Suprapubic skin (tissue), 4 donors: ENCODE measurements at regions not wholly inside any gene's neighbourhood (a gene's known extent, or its start where the extent isn't known, plus 50 kb on each side); places are given as distances from the start of the nearest gene placed in this dataset.

ENCODE experiments used
- DNase-seq, 2 donors: peaks; one replicate each; pipeline ENCODE4 v3.0.0-alpha.2; 2019; ENCODE audit warnings: low spot score in 2 of 2
- H3K27ac ChIP-seq: fragments of 200-600 bp; sonication (generic); one replicate; pipeline ENCODE4 v1.5.1; 2019
- H3K27me3 ChIP-seq: fragments of 200-600 bp; sonication (generic); one replicate; pipeline ENCODE4 v1.5.1; 2019
- H3K36me3 ChIP-seq: fragments of 200-600 bp; sonication (generic); one replicate; pipeline ENCODE4 v1.5.1; 2019
- H3K4me1 ChIP-seq: fragments of 200-600 bp; sonication (generic); one replicate; pipeline ENCODE4 v1.5.1; 2019
- H3K4me3 ChIP-seq: fragments of 200-600 bp; sonication (generic); one replicate; pipeline ENCODE4 v1.5.1; 2019; ENCODE audit warnings: mild to moderate bottlenecking
- H3K9me3 ChIP-seq: fragments of 200-600 bp; sonication (generic); one replicate; pipeline ENCODE4 v1.5.1; 2019
- EP300 ChIP-seq: sonication (generic); formaldehyde crosslinking; IDR thresholded peaks from one replicate; pipeline ENCODE4 v1.6.1; 2017; ENCODE audit warnings: antibody characterized with exemption
- POLR2A ChIP-seq, 2 donors: fragments of 450-650 bp; IDR thresholded peaks; one replicate each; pipeline ENCODE4 v1.6.1; 2017; ENCODE audit warnings: antibody characterized with exemption in 2 of 2, mild to moderate bottlenecking in 2 of 2, moderate library complexity in 2 of 2
- POLR2AphosphoS5 ChIP-seq, 3 donors: sonication (generic); formaldehyde crosslinking; IDR thresholded peaks; one replicate each; pipeline ENCODE4 v1.6.1; 2017; ENCODE audit warnings: antibody characterized with exemption in 3 of 3
- WGBS: methylation state at CpG from one replicate; pipeline ENCODE4 v1.1.5; 2018; 5-methylcytosine and 5-hydroxymethylcytosine counted together
- TF ChIP-seq, protein P1 (sequence below), 2 donors: fragments of 200-600 bp in 1 of 2; fragments of 450-650 bp in 1 of 2; sonication (generic) in 1 of 2; IDR thresholded peaks; one replicate each; pipeline ENCODE4 v1.5.1; 2016 to 2019; ENCODE audit warnings: antibody characterized with exemption in 2 of 2, mild to moderate bottlenecking in 1 of 2, moderate library complexity in 1 of 2

- Histone ChIP-seq H3K36me3 (no peaks in the 10 kb centered on the region), H3K4me3 (no peak overlapping the region), H3K4me1 (no peaks in the 10 kb centered on the region), H3K27me3 (no peaks in the 10 kb centered on the region), H3K9me3 (no peaks in the 10 kb centered on the region), H3K27ac (no peak overlapping the region)
- no peak for DNase-seq
- TF ChIP-seq, protein P1, sequence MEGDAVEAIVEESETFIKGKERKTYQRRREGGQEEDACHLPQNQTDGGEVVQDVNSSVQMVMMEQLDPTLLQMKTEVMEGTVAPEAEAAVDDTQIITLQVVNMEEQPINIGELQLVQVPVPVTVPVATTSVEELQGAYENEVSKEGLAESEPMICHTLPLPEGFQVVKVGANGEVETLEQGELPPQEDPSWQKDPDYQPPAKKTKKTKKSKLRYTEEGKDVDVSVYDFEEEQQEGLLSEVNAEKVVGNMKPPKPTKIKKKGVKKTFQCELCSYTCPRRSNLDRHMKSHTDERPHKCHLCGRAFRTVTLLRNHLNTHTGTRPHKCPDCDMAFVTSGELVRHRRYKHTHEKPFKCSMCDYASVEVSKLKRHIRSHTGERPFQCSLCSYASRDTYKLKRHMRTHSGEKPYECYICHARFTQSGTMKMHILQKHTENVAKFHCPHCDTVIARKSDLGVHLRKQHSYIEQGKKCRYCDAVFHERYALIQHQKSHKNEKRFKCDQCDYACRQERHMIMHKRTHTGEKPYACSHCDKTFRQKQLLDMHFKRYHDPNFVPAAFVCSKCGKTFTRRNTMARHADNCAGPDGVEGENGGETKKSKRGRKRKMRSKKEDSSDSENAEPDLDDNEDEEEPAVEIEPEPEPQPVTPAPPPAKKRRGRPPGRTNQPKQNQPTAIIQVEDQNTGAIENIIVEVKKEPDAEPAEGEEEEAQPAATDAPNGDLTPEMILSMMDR (IDR thresholded peaks at IDR 0.05): no peak
- no peak for TF ChIP-seq POLR2AphosphoS5 (IDR thresholded peaks at IDR 0.05)
- WGBS: 89% methylated on average over 3 of the region's 3 CpGs
These were observed 291.4 kb downstream of the ADGB start for GRCh38 chr6:146890172-146890571.

DNA sequence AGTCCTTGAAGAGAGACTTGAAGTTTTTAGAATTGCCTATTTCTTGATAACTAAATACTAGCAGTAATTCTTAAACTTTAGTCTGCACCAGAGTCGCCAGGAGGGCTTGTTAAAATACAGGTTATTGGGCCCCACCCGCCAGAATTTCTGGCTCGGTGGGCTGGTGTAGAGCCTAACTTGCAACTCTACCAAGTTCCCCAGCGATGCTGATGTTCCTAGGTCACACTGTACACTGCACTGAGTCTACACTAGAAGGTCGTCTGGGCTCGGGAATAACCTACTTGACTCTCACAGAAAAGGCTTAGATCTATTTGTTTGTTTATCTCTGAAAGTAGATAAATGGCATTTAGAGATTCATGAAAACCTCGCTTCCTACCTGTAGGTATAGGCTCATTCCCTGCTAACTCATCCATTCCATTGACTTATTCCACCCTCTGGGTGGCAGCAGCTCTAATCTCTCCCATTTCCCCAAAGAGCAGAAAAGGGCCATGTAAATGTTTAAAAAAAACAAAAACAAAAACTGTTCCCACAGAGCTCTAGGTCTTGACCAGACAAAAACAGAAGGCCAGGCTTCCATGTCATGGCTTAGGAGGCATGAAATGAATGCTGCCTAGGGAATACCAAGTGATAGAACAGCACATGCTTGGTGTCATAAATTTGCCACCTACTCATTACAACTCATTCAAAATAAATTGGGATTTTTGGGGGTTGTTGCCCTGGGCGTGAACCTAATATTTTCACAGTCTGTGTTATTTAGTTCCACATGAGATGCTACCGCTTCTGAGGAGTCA is 292.1 kb downstream of the ADGB start:
- Histone ChIP-seq H3K4me3 (no peak overlapping the region), H3K27me3 (no peaks in the 10 kb centered on the region), H3K9me3 (no peaks in the 10 kb centered on the region), H3K4me1 (no peaks in the 10 kb centered on the region), H3K27ac (no peak overlapping the region), H3K36me3 (no peaks in the 10 kb centered on the region)
- no peak for DNase-seq
- no peak for TF ChIP-seq EP300
- TF ChIP-seq POLR2AphosphoS5 (IDR thresholded peaks at IDR 0.05): no peak
- TF ChIP-seq, protein P1 (IDR thresholded peaks at IDR 0.05): no peak
- TF ChIP-seq POLR2A (IDR thresholded peaks at IDR 0.05): no peak
- 87% methylated on average over 9 of the region's 9 CpGs for WGBS

DNA sequence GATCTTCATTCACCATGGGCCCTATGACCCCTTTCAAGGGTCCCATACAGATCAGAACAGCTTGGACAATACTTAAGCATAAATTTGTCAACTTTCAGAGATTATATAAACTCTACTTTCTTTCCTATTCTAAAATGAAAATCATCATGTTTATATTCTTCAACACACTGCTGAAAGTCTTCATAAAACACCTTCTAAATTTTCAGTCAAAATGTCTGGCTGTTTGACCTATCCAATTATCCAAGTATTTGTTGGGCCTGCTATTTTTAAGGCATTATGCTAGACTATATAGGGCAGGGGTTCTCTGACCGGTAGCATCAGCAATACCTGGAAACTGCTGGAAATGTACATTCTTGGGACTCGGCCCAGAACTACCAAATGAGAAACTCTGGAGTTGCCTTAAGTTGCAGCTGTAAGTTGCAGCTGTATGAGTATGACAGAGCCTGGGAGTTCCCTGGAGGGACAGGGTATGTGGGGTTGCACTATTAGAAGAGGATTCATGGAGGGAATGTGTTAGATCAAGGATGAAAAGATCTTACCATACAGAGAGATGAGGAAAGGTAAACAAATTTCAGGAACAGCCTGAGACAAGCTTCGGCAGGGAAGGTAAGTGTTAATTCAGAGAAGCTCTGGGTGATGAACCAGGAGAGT is 293.0 kb downstream of the ADGB start:
- H3K27me3 ChIP-seq: no peaks in the 10 kb centered on the region
- DNase-seq: no peak
- TF ChIP-seq POLR2A (IDR thresholded peaks at IDR 0.05) (no peak), EP300 (no peak), POLR2AphosphoS5 (IDR thresholded peaks at IDR 0.05) (no peak)
- TF ChIP-seq, protein P1 (IDR thresholded peaks at IDR 0.05): no peak
- H3K27ac ChIP-seq: no peak overlapping the region
- no peak overlapping the region for H3K4me3 ChIP-seq
- no peaks in the 10 kb centered on the region for H3K9me3 ChIP-seq
- H3K4me1 ChIP-seq: no peaks in the 10 kb centered on the region
- 95% methylated on average over 3 of the region's 3 CpGs for WGBS
- H3K36me3 ChIP-seq: no peaks in the 10 kb centered on the region

- no peak for TF ChIP-seq EP300
- Histone ChIP-seq H3K27ac (no peak overlapping the region), H3K4me1 (no peaks in the 10 kb centered on the region), H3K4me3 (no peak overlapping the region), H3K27me3 (no peaks in the 10 kb centered on the region), H3K36me3 (no peaks in the 10 kb centered on the region), H3K9me3 (no peaks in the 10 kb centered on the region)
- DNase-seq: no peak
- 18% methylated on average over 1 of the region's 1 CpG for WGBS
These were observed 293.5 kb downstream of the ADGB start for GRCh38 chr6:146892283-146892612.

DNA sequence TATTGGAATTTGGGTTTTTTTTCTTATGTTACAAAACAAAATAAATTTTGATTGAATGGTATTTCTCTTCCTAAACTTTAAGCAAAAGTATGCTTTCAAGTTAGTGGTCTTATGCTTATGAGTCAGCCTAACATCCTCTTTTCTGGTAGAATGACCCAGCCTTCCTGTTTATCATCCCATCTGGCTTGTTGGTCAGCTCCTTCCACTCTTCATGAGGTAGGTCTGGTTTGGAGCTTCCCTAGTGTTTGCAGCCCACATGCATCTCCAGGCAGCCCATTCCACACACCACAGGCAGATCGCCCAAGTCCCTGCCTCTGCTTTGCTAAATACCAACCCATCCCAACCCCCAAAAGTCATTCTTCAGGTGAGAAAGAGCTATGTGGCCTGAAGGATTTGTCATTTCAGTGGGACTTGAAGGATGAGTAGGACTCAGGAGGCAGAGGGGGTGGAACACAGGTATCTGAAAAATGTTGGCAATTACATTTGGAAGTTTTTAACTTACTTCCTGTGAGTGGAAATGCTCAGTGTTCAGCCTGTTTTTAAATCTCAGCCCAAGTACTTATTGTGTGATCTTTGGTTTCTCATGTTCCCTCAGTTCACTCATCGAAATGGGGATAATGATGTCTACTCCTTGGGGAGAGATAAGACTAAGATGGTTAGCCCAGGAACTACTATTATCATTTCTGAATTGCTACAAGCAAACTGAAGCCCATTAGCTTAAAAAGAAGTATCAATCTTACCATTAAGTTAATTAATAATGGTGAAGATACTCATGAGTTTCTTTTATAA is 294.0 kb downstream of the ADGB start:
- no peak for TF ChIP-seq POLR2A (IDR thresholded peaks at IDR 0.05)
- no peak for TF ChIP-seq POLR2AphosphoS5 (IDR thresholded peaks at IDR 0.05)
- TF ChIP-seq, protein P1 (IDR thresholded peaks at IDR 0.05): no peak
- TF ChIP-seq EP300: no peak
- H3K4me1 ChIP-seq: no peaks in the 10 kb centered on the region
- H3K27me3 ChIP-seq: no peaks in the 10 kb centered on the region
- no peaks in the 10 kb centered on the region for H3K9me3 ChIP-seq
- WGBS: 78% methylated on average over 2 of the region's 2 CpGs
- no peak for DNase-seq
- H3K36me3 ChIP-seq: no peaks in the 10 kb centered on the region
- H3K4me3 ChIP-seq: no peak overlapping the region
- no peak overlapping the region for H3K27ac ChIP-seq
